ENCODE measurements at regions not wholly inside any gene's neighbourhood (a gene's known extent, or its start where the extent isn't known, plus 50 kb on each side); places are given as distances from the start of the nearest gene placed in this dataset.
"Not testable (repeated sequence)": the region's sequence is repeated elsewhere in the genome, so short reads cannot be mapped to it uniquely, and the experiment has no call there.

DNA sequence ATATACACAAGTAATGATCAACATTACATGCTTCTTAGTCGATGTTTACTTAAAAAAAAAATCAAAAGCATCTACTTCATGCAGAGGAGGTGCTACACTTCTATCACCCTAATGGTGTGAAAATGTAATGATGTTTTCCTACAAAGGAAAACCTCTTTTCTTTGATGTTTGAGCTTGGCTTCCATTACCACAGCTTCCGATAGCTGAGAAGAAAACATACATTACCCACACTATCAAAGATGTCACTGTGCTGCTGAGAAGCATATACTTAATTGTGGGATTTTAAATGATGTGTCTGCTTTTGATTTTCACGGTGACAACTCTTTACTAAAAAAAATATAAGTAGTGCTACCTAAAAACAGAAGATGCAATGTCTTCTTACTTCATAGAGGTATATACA, 200.2 kb upstream of the PHF14 start:
- no peaks in the 10 kb centered on the region for H3K27me3 ChIP-seq (ENCODE audit: insufficient read depth, low read length)
- FAIRE-seq (no peak), DNase-seq (ENCODE audit: low read depth) (no peak)
- no peaks in the 10 kb centered on the region for H4K20me1 ChIP-seq (ENCODE audit: insufficient read depth, low read length)
- no peak overlapping the region for H3K9ac ChIP-seq (ENCODE audit: low read length)
- Mint-ChIP-seq H3K4me1 (ENCODE audit: low read depth, unreplicated experiment) (no peaks in the 10 kb centered on the region), H3K27ac (ENCODE audit: unreplicated experiment) (no peak overlapping the region), H3K36me3 (ENCODE audit: low read depth, unreplicated experiment) (no peaks in the 10 kb centered on the region), H3K27me3 (ENCODE audit: low read depth, unreplicated experiment) (no peaks in the 10 kb centered on the region), H3K4me3 (ENCODE audit: unreplicated experiment) (no peak overlapping the region), H3K9me3 (ENCODE audit: unreplicated experiment) (peaks cover 2% of the 10 kb centered on the region)
- H3K4me2 ChIP-seq (ENCODE audit: low read length), result no peak overlapping the region
- H3K4me3 ChIP-seq (ENCODE audit: insufficient read depth, low read depth, low read length), result no peak overlapping the region
- no peaks in the 10 kb centered on the region for H3K9me3 ChIP-seq (ENCODE audit: insufficient read depth, low read depth, low read length)
- H2AFZ ChIP-seq (ENCODE audit: low read depth, low read length), result no peak overlapping the region
- H3K79me2 ChIP-seq (ENCODE audit: insufficient read depth, low read length), result no peaks in the 10 kb centered on the region
- H3K4me1 ChIP-seq (ENCODE audit: insufficient read depth, low read length), result no peaks in the 10 kb centered on the region
- TF ChIP-seq EZH2 (IDR thresholded peaks at IDR 0.05; ENCODE audit: insufficient read depth, low read length) (no peak), CTCF (IDR thresholded peaks at IDR 0.05; ENCODE audit: insufficient read depth, low read depth, low read length) (no peak)
- no peak overlapping the region for H3K27ac ChIP-seq (ENCODE audit: low read depth, low read length)
- no peaks in the 10 kb centered on the region for H3K36me3 ChIP-seq (ENCODE audit: insufficient read depth, low read length)

DNA sequence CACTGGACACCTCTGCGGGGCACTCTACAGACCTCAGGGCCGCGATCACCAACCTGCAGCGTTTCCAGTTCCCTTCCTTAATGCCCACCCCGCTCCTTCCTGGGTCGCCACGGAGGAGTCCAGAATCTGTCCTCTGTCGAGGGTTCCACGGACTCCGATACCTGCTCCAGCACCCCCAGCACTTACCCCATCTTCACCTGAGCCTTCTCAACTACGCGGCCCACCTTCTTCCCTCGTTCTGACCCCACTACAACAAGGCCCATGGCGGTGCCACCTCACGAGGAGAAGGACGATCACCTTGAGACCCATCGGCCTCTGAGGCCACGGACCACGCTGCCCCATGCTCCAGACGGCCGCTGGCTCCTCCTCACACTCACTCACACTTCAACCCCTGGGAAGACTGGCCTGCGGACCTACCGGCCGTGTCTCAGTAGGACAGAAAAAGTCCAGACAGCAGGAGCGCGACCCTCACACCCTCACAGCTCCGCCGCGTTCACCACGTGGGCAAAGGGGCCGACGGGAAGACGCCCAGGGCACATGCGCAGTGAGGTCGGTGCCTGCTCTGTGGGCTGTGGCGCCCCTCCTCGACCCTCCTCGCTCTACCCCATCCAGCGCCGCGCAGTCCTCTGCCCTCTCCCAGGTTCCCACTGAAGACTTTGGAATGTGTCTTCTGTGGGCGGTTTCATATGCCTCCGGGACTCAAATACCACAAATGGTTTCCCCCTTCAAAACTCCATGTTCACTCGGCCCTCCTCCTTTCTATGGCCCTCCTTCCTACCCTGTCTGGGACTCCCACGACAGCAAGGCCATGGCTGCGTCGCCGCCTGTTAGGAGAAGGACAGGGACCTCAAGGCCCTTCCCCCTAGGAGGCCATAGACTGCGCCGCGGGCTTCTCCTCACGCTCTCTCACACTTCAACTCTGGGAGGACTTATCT, 193.9 kb upstream of the PHF14 start:
- Histone ChIP-seq H3K36me3 (ENCODE audit: insufficient read depth, low read length) (no peaks in the 10 kb centered on the region), H3K27ac (ENCODE audit: low read depth, low read length) (no peak overlapping the region), H3K9ac (ENCODE audit: low read length) (no peak overlapping the region), H3K4me1 (ENCODE audit: insufficient read depth, low read length) (no peaks in the 10 kb centered on the region), H3K79me2 (ENCODE audit: insufficient read depth, low read length) (no peaks in the 10 kb centered on the region), H3K4me3 (ENCODE audit: insufficient read depth, low read depth, low read length) (no peak overlapping the region), H2AFZ (ENCODE audit: low read depth, low read length) (no peak overlapping the region), H3K27me3 (ENCODE audit: insufficient read depth, low read length) (no peaks in the 10 kb centered on the region), H4K20me1 (ENCODE audit: insufficient read depth, low read length) (no peaks in the 10 kb centered on the region), H3K4me2 (ENCODE audit: low read length) (no peak overlapping the region), H3K9me3 (ENCODE audit: insufficient read depth, low read depth, low read length) (no peaks in the 10 kb centered on the region)
- Mint-ChIP-seq H3K4me1 (ENCODE audit: low read depth, unreplicated experiment) (no peaks in the 10 kb centered on the region), H3K27ac (ENCODE audit: unreplicated experiment) (no peak overlapping the region), H3K4me3 (ENCODE audit: unreplicated experiment) (no peak overlapping the region), H3K27me3 (ENCODE audit: low read depth, unreplicated experiment) (no peaks in the 10 kb centered on the region), H3K9me3 (ENCODE audit: unreplicated experiment) (peaks cover 8% of the 10 kb centered on the region), H3K36me3 (ENCODE audit: low read depth, unreplicated experiment) (no peaks in the 10 kb centered on the region)
- no peak for FAIRE-seq
- no peak for DNase-seq (ENCODE audit: low read depth)
- TF ChIP-seq CTCF (IDR thresholded peaks at IDR 0.05; ENCODE audit: insufficient read depth, low read depth, low read length) (no peak), EZH2 (IDR thresholded peaks at IDR 0.05; ENCODE audit: insufficient read depth, low read length) (no peak)

DNA sequence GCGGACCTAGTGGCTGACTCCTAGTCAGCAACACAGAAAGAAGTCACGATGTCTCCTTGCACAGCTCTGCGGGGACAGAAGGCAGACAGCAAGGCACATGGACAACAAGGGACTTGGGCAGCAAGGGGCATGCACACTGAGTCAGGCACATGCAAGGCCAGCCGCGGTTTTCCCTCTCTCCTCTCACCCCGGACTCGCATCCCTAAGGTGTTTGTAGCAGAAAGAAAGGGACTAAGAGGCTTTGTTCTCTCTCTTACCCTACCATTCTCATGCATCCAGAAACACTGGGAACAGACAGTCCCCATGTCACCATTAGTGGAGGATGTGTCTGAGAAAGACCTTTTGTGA, 193.3 kb upstream of the PHF14 start:
- no peaks in the 10 kb centered on the region for H4K20me1 ChIP-seq (ENCODE audit: insufficient read depth, low read length)
- DNase-seq (ENCODE audit: low read depth), result no peak
- no peak overlapping the region for H3K4me2 ChIP-seq (ENCODE audit: low read length)
- TF ChIP-seq CTCF (IDR thresholded peaks at IDR 0.05; ENCODE audit: insufficient read depth, low read depth, low read length) (no peak), EZH2 (IDR thresholded peaks at IDR 0.05; ENCODE audit: insufficient read depth, low read length) (no peak)
- H3K4me1 Mint-ChIP-seq (ENCODE audit: low read depth, unreplicated experiment), result no peaks in the 10 kb centered on the region
- no peak overlapping the region for H3K9ac ChIP-seq (ENCODE audit: low read length)
- no peak overlapping the region for H3K4me3 ChIP-seq (ENCODE audit: insufficient read depth, low read depth, low read length)
- no peaks in the 10 kb centered on the region for H3K9me3 ChIP-seq (ENCODE audit: insufficient read depth, low read depth, low read length)
- no peaks in the 10 kb centered on the region for H3K27me3 Mint-ChIP-seq (ENCODE audit: low read depth, unreplicated experiment)
- H3K79me2 ChIP-seq (ENCODE audit: insufficient read depth, low read length), result no peaks in the 10 kb centered on the region
- no peaks in the 10 kb centered on the region for H3K36me3 ChIP-seq (ENCODE audit: insufficient read depth, low read length)
- no peak for FAIRE-seq
- H3K4me1 ChIP-seq (ENCODE audit: insufficient read depth, low read length), result no peaks in the 10 kb centered on the region
- H3K27me3 ChIP-seq (ENCODE audit: insufficient read depth, low read length), result no peaks in the 10 kb centered on the region
- peaks cover 8% of the 10 kb centered on the region for H3K9me3 Mint-ChIP-seq (ENCODE audit: unreplicated experiment)
- no peak overlapping the region for H3K27ac ChIP-seq (ENCODE audit: low read depth, low read length)
- no peaks in the 10 kb centered on the region for H3K36me3 Mint-ChIP-seq (ENCODE audit: low read depth, unreplicated experiment)
- H3K4me3 Mint-ChIP-seq (ENCODE audit: unreplicated experiment), result no peak overlapping the region
- H2AFZ ChIP-seq (ENCODE audit: low read depth, low read length), result no peak overlapping the region
- no peak overlapping the region for H3K27ac Mint-ChIP-seq (ENCODE audit: unreplicated experiment)

GRCh38 chr7:10786976-10787375, 186.7 kb upstream of the PHF14 start:
- H3K9me3 Mint-ChIP-seq (ENCODE audit: unreplicated experiment); H4K20me1 ChIP-seq (ENCODE audit: insufficient read depth, low read length); H3K27ac ChIP-seq (ENCODE audit: low read depth, low read length); H3K9ac ChIP-seq (ENCODE audit: low read length); DNase-seq (ENCODE audit: low read depth); H3K4me1 ChIP-seq (ENCODE audit: insufficient read depth, low read length); H3K27me3 ChIP-seq (ENCODE audit: insufficient read depth, low read length); H3K4me2 ChIP-seq (ENCODE audit: low read length); H3K79me2 ChIP-seq (ENCODE audit: insufficient read depth, low read length); H3K36me3 Mint-ChIP-seq (ENCODE audit: low read depth, unreplicated experiment); H3K4me1 Mint-ChIP-seq (ENCODE audit: low read depth, unreplicated experiment); H3K36me3 ChIP-seq (ENCODE audit: insufficient read depth, low read length); H3K4me3 Mint-ChIP-seq (ENCODE audit: unreplicated experiment); H3K27ac Mint-ChIP-seq (ENCODE audit: unreplicated experiment); H3K27me3 Mint-ChIP-seq (ENCODE audit: low read depth, unreplicated experiment); FAIRE-seq; H3K4me3 ChIP-seq (ENCODE audit: insufficient read depth, low read depth, low read length); H2AFZ ChIP-seq (ENCODE audit: low read depth, low read length); H3K9me3 ChIP-seq (ENCODE audit: insufficient read depth, low read depth, low read length): not testable (repeated sequence)

Data from astrocyte (in vitro differentiated cells and primary cell).